IMR-90 (cell line): ENCODE measurements at regions not wholly inside any gene's neighbourhood (a gene's known extent, or its start where the extent isn't known, plus 50 kb on each side); places are given as distances from the start of the nearest gene placed in this dataset.

Experiments used
- CTCF ChIP-seq: conservative IDR thresholded peaks from 2 replicates; pipeline ENCODE4 v1.5.1; 2012; ENCODE audit warnings: mild to moderate bottlenecking, low read depth, low read length, improper control_type of control experiment
- MAFK ChIP-seq: IDR thresholded peaks from 2 replicates; pipeline ENCODE4 v1.6.1; 2012; ENCODE audit warnings: low read depth, low read length, improper control_type of control experiment
- USF2 ChIP-seq: fragments of 150-350 bp; IDR thresholded peaks from 2 replicates; pipeline ENCODE4 v1.6.1; 2017; ENCODE audit warnings: mild to moderate bottlenecking, antibody characterized with exemption, low read length, low read depth

GRCh38 chr4:34619531-34620162, 1624.7 kb downstream of the ARAP2 start:
- TF ChIP-seq CTCF (no peak), MAFK (peak; percentile 89), USF2 (no peak)
